Stimulated activated CD4-positive, alpha-beta T cell treated with anti-CD3 and anti-CD28 coated beads, Interleukin-2, amount 100 ng/mL, for 4 hours (primary cell): ENCODE measurements at regions not wholly inside any gene's neighbourhood (a gene's known extent, or its start where the extent isn't known, plus 50 kb on each side); places are given as distances from the start of the nearest gene placed in this dataset.
"Not testable (repeated sequence)": the region's sequence is repeated elsewhere in the genome, so short reads cannot be mapped to it uniquely, and the experiment has no call there.

ENCODE experiments used
- DNase-seq: peaks from one replicate; pipeline ENCODE4 v3.0.0-alpha.2; 2020; ENCODE audit warnings: low read depth

DNA sequence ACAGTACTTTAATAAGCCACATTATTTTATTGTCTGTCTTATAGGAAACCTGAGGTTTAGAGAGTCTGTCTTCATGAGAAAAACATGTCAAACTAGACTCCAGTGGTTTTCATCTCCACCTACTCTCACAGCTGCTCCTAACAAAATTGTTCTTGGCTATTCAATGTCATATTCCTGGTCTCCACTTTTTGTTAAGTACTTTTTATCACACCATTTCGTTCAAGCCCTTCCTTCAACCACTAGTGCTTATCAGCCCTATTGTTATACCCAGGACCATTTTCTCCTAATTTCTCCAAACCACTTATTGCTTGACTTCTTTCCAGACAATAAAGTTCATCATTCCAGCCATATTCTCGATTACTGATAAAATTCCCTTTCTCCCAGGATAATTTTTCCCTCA is 1674.3 kb upstream of the AGA start:
- DNase-seq, result no peak

DNA sequence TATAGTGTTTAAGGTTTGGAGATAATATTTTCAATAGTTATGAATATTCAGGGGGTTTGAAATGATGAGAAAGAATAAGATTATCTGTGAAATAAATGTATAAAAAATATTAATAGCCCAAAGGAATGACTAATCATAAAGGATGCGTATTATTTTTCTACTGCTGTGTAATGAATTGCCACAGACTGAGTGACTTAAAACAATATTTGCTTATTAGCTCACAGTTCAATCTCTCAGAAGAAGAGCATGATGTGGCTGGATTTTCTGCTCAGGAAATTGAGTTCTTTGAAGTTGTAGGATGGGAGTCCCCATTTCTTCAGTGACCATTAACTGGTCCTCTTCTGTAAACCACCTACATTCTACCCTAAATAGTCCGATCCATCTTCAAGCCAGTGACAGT is 1680.8 kb upstream of the AGA start:
- DNase-seq, result no peak

DNA sequence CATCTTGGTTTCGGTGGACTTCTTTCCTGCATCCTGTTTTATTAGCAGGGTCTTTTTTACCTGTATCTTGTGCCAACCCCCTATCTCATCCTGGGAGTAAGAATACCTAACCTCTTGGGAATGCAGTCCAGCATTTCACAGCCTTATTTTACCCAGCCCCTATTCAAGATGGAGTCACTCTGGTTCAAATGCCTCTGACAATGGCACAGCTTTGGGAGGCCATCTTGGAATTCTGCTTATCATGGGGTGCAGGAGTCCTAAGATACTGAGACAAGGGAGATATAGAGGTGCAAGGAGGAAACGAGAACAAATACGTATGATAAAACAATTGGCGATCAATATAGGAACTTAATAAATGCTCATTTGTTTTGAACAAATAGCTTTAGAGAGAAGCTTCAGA is 1682.2 kb upstream of the AGA start:
- no peak for DNase-seq

DNA sequence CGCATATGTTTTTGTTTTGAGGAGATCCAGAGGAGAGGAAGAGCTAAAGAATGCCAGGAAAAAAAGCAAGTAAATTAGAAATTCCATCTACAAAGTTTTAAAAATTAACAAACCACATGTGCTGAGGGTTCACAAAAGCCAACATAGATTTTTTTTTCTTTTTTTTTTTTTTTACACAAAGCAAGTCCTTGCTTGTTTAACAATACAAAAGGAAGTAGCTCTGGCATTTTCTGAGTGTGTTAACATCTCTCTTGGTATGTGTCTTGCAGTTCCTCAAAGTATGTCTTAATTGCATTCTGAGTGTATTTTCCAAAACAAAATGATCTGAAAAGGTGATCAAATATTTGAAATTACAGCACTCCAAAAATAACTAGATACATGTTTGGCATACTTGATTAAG is 1682.7 kb upstream of the AGA start:
- no peak for DNase-seq

DNA sequence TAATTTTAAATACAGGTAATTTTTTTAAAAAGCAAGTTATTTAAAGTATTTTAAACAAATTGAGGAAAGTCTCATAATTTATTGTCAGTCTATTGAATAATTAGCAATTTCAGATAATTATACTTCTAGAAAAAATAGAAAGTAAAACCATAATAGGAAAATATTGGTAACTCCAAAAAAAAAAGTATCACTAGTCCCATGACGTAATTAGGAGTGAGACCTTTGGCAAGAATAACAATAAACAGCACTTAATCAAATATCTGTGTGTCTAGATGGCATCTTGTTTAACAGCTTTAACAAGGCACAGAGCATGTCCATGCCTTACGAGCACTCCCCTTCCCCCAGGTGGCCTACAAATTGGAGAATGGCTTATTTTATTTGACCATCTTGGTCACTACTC is 1683.6 kb upstream of the AGA start:
- no peak for DNase-seq

DNA sequence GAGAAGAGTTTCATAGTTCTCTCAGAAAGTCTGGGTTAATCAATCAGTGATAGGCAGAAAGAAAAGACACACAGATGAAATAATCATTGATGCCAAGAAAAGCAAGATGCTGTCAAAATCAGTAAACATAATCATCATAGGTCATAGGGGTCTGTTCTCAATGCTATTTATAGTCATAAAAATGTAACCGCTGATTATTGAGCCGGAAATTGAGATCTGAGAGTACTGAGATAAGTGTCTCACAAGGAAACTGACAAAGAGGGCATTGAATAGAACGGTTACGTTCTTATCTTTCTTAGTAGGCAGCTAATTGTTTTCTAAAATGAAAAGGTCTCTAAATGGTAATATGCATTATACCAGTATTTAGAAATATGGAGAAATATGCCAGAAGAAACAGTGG is 1686.1 kb upstream of the AGA start:
- DNase-seq, result no peak

DNA sequence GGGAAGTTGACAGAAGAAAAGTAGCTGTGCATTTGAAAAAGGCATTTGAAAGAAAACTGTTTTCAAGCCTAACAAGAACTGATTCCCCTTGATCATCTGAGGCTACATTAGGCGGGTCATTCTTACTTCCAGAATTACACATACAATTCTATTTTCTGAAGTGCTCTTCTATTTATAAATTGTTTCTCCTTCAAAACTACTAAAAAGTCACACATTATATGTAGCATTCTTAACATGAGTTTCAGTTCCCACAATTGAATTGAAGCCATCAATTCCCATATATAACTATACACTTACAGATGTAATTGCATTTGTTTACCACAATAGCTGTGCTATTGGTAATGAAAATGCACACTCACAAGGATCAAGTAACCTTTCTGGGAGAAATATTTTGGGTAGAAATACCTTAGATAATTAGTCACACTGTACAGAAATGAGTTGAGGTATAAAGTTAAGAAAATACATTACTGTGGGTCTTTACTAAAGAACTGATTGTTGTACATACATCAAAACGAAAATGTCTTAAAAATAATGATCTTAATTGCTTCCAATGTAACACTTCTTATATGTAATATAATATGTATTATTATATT is 1688.0 kb upstream of the AGA start:
- no peak for DNase-seq

DNA sequence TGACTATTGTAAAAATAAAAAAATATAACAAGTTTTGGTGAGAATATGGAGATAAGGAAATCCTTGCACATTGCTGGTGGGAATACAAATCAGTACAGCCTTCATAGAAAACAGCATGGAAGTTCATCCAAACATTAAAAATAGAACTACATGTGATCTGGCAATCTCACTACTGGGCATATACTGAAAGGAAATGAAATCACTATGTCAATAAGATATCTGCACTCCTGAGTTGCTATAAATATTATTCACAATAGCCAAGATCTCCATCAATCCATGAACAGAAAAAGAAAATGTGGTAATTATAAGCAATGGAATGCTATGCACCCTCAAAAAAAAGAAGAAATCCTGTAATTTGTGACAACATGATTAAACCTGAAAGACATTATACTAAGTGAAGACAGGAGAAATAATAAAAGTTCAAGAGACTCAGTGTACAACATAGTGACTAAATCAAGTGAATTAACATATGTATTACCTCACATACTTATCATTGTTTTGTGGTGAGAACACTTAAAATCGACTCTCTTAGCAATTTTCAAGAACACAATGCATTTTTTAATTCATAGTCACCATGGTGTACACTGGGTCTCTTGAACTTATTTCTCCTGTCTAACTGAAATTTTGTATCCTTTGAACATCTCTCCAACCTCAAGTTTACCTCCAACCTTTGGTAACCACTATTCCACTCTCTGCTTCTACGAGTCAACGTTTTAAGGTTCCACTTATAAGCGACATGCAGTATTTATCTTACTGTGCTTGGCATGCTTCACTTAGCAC is 1703.7 kb upstream of the AGA start:
- no peak for DNase-seq

DNA sequence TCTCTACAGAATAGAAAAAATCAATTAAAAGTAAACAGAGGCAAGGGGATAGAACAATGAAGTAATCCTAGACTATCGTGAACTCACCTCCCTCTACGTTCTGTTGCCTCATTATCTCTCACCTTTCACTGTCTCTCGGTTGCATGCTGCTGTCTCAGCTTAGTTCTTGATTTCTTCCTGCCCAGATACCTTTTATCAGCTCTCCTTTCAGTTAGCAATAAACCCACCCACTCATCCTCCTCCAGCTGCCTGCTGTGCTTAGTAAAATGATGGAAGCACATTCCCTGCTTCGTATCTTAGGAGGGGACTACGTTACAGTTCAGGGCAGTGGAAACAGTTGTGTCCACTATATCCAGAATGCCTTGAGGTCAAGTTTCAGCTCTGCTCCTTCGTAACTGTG is 1709.5 kb upstream of the AGA start:
- DNase-seq, result no peak

DNA sequence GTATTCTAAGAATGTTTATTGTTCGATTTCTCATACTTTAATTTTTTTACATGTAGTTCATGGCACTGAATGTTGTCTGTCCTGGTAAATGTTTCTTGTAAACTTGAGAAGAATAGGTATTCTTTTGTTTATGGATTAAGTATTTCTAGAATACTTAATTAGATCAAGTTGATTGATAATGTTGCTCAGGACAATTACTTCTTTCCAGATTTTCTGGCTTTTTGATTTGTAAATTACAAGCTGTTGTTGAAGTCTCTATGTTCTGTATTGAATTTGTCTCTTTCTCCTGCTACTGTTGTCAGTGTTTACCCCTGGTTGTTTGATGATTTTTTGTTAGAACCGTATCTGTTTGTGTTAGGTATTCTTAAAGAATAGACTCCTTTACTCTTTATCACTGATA is 1720.9 kb upstream of the AGA start:
- no peak for DNase-seq

DNA sequence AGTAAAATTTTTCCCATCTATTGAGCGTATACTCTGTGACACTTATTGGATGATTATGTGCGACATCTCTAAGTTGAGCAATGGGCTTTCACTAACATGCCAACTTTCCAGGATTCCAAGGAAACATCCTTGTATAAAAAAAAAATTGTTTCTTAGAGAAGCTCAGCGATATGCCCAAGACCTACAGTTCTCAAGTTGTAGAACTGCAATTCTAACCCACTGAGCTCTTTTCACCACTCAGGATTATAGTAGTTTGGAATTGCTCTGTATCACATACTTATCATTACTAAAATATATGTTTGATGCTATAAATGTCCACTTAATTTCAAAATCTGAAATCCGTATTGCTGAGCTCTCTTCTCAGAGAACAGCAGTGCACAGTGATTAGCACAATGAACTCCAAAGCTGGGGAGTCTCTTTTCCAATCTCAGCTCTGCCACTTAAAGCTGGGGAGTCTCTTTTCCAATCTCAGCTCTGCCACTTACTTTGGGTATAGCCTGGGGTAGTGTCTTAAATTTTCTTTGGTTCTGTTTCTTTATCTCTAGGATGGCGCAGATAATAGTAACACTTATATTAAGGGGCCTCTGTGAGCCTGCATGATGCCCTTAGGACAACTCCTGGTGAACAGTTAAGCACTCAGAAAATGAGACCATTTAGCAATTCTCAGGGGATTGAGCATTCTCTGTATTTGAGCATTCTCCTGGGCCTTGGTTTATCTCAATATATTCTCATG is 1722.2 kb upstream of the AGA start:
- DNase-seq, result no peak

DNA sequence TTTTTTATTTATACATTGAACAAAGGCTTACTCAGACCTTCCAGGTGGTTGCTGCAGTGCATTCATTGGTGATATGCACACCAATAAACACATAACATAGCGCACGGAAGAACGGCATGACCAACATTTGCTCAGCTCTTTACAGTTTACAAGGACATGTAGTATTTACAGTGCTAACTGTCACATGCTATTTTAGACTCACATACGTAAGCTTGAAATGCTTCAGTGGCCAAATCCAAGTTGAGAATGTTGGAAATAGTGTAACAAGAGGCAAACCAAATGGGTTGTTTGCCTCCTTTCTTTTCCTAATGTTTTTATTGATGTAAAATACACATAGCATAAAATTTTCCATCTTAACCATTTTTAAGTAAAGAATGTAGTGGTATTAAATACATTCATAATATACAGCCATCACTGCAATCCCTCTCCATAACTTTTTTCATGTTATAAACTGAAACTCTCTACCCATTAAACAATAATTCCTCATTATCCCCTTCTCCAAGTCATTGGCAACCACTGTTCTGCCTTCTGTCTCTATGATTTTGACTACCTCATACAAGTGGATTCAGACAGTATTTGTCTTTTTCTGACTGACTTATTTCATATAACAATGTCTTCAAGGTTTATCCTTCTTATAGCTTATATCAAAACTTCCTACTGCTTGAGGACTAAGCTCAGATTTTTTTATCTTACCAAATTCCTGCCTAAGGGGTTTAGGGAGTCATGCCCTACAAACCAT is 1722.9 kb upstream of the AGA start:
- DNase-seq, result no peak

DNA sequence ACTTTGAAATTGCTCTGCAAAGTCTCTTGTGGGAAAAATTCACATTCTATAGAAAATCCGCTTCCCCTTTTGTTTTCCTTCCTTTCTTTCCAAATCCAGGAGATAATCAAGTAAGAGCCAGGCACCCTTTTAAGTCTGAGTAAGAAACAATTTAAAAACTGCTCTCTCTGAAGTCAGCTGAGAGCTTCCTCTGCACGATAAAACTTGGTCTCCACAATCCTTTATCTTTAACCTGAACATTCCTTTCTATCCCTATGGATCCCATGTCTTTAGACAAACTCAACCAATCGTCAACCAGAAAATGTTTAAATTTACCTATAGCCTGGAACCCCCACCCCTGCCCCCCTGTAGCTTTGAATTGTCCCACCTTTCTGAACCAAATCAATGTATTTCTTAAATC is 1723.6 kb upstream of the AGA start:
- DNase-seq, result no peak

DNA sequence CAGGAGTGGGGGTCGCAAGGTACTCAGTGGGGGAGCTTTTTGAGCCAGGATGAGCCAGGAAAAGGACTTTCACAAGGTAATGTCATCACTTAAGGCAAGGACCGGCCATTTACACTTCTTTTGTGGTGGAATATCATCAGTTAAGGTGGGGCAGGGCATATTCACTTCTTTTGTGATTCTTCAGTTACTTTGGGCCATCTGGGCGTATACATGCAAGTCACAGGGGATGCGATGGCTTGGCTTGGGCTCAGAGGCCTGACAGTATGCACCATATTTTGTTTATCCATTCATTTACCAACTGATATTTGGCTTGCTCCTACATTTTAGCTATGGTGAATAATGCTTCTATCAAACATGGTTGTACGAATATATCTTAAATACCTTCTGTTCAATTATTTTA is 1728.1 kb upstream of the AGA start:
- DNase-seq, result not testable (repeated sequence)

DNA sequence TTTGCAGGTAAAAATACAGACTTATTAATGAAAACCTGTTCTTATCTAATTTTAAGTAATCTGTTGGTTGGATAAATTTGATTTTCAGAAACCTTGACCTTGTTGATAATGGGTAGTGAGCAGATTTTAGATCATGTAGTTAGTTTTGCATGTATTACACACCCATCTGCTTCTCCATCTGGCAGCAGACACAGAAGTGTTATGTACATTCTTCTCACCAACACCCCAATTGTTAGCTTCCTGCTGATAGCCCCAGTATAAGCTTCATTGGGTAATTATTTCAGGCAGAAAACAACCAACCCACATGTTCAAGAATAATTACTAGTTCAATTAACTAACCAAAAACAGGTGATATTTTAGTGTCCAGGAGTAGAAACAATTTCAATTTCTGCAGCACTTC is 1740.5 kb upstream of the AGA start:
- DNase-seq, result no peak

DNA sequence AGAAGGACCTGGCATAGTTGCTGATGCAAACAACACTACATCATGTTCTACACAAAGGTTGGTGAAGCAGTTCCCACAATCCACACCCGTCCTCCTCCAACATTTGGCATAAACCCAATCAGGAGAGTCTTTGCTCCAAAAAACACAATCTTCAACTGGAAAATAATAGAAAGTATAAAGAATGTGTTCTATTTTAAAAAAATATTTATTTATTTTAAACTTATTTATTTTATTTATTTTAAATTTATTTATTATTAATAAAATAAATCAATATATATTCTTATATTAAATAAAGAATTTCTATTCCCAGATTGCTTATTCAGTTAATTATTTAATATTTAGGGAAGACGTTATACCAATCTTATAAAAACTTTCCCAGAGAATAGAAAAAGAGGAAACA is 1753.7 kb upstream of the AGA start:
- no peak for DNase-seq

DNA sequence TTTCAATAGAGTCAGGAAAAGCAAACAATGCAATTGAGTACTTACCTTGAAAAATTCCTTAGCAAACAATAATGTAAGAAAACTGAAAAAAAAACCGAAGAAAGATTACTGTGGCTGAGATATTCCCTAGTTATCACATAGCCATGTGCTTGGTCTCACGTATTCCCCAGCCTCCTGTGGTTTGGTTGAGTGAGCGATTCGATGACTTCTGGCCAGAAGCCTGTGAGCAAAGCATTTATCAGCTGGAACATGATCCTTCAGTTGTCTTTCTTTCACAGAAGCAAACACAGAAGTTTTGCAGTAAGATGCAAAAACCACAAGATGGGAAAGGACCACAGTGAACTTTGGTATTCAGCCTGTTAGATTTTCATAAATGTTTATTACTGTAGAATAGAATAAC is 1754.3 kb upstream of the AGA start:
- no peak for DNase-seq

DNA sequence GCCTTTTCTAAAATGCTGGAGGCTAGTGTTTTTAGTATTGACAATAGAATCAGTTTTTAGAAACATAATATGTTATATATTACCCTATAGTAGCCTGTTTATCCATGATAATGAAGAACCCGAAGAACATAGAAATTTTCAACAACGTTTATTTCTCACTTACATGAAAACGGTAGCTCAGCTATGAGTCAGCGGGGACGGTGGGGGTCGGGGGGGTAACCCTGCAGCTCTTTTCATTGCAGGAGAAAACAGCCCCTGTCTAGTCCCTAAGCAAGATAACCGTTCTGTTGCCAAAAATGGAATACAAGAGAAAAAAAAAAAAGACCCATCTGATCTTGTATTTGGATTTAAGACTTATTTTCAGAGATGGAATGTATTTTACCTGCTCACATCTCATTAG is 1758.4 kb upstream of the AGA start:
- DNase-seq, result no peak

DNA sequence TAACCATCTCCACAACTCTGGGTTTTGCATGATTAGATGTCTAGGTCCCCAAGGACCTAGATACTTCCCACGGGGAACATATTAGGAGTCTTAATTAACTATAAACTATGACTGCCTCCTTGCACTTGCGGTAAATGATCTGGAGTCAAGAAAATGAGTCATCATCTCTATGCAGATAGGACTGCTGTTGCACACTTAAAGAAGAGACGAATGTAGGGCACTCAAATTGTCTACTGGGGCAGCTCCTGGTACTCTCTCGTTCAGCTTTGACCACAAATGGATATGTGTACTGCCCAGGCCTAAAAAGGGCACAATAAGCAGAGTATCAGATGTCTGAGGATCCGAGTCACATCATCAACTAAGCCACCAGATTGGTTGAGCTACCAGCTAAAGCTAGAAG is 1783.4 kb upstream of the AGA start:
- no peak for DNase-seq

DNA sequence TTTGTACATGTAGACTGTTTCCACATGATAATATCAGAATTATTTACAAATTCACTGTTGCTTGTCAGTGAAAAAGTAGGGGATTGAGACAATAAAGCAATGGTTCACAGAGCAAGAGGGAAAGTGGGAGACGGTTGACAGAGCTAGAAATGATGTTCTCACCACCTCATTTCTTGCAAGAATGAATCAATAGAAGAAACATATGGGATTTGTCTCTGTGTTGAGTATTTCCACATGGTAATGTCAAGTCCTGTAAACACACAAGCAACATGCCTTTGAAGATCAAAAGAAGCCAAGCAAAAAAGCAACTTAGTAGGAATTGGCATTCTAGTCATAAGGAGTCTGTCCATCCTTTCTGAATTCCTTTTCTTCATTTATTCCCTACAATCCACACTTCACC is 1806.6 kb upstream of the AGA start:
- DNase-seq, result no peak

DNA sequence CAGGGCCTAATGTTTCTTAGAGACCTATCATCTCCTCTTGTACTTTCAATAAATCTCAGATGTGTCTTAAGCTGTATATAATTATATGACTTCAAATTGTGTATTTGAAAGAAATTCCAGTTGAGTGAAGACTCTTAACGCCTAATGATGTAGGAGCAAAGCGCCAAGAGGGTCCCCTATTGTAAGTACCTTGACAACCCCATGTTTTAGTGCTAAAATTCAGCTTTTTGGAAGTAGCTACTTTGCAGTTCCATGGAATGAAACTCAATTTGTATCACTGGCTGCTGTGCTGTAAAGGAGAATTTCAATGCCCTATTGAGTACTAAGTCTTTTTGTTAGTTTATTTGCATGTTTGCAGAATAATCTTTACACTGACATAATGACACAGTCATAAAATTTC is 1826.6 kb upstream of the AGA start:
- no peak for DNase-seq

DNA sequence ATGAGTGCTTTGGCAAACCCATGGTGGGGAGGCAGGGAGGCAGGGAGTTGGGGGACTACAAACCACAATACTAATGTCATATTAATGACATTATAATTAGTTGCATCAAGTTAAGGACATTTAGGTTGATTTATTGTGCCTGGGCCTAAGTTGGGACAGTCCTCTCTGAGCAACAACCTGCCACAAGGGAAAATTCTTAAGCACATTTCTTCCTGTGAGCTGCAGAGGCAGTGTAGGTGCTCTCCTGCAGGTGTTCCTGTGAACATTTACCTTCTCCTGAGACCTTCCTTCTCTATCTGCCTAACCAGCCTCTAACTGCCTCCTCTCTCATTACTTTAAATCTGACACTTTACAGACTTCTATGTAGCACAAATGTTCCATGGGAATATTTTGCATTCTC is 1830.0 kb upstream of the AGA start:
- no peak for DNase-seq

DNA sequence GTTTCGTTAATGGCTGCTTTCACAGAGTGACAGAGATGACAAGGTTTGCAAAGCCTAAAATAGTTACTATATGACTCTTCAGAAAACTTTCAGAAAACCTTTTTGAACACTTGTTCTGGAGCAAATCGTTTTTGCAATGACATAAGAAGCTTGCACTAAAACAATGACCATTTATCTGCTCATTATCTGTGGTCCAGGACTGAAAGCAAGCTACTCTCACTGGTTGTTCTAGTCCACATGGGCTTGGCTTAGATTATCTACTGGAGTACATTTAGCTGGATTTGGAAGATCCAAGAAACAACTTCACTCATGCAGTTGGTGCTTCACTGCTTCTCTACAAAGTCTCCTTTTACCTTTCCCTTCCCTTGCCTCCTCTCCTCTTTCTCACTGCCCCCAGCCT is 1836.4 kb upstream of the AGA start:
- DNase-seq, result no peak
